ENCODE measurements at regions not wholly inside any gene's neighbourhood (a gene's known extent, or its start where the extent isn't known, plus 50 kb on each side); places are given as distances from the start of the nearest gene placed in this dataset.

GRCh38 chr20:2237059-2237458 is 58.7 kb upstream of the TGM3 start:
- peak; percentile 95 for DNase-seq

- DNase-seq, result no peak
These were observed 57.2 kb upstream of the TGM3 start for GRCh38 chr20:2238601-2239000.

GRCh38 chr20:2240835-2241234 is 55.0 kb upstream of the TGM3 start:
- no peak for DNase-seq

GRCh38 chr20:2242678-2243077 is 53.1 kb upstream of the TGM3 start:
- no peak for DNase-seq

DNA sequence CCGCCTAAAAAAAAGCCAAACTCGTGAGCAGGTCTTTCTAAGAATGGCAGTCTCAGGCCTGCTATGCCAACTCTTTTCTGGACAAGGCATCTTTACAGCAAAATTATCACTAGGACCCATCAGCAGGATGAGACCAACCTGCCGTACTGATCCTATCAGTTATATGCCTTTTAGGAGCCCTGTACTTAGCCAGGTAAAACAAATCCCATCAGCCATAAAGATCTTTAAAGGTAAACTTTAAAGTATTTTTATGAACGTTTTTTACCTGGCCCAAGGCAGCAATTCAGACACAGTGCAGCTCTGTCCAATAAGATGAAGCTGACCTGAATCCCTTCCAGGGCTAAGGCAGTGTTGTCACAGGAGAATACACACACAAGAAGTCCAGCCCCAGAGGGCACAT is 51.3 kb upstream of the TGM3 start:
- DNase-seq, result no peak

DNA sequence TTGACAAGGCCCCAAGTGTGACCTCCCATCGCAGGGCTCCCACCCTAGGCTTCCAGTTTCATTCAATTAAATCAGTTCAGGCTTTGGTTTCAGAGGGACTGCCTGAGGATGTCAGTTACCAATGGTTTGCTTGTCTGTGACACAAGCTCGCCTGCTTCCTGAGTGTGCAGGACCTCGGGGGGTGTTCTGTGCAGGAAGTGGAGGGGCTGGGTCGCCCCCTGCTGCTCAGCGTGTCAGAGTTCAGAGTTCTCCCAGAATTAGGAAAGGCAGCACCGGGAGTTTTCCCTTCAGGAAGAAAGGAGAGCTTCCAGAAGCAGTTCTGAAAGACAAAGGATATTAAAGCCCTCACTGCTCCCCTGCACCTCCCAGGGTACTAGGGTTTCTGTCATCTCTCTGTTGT is 50.8 kb upstream of the TGM3 start:
- DNase-seq, result no peak

- no peak for DNase-seq
These were observed 50.2 kb upstream of the TGM3 start for GRCh38 chr20:2245637-2246036.
